H9 (cell line): ENCODE measurements at regions not wholly inside any gene's neighbourhood (a gene's known extent, or its start where the extent isn't known, plus 50 kb on each side); places are given as distances from the start of the nearest gene placed in this dataset.

Experiments
- DNase-seq: peaks from one replicate; pipeline ENCODE4 v3.0.0-alpha.2; 2017
- H2AFZ ChIP-seq: one replicate; pipeline ENCODE4 v1.6.1; 2013; ENCODE audit warnings: mild to moderate bottlenecking, low read length, control low read depth, moderate library complexity
- H2AK5ac ChIP-seq: 2 replicates; pipeline ENCODE4 v1.6.1; 2013; ENCODE audit warnings: low read length, control low read depth, mixed read lengths; ENCODE audit not compliant: insufficient read length
- H2BK120ac ChIP-seq: one replicate; pipeline ENCODE4 v1.6.1; 2013; ENCODE audit warnings: low read depth, mild to moderate bottlenecking, low read length, control low read depth, inconsistent platforms; ENCODE audit not compliant: poor library complexity, severe bottlenecking
- H2BK12ac ChIP-seq: 2 replicates; pipeline ENCODE4 v1.6.1; 2013; ENCODE audit warnings: low read length, control low read depth, mixed read lengths, low read depth; ENCODE audit not compliant: insufficient read length
- H2BK15ac ChIP-seq: 2 replicates; pipeline ENCODE4 v1.6.1; 2013; ENCODE audit warnings: low read depth, low read length, control low read depth
- H2BK20ac ChIP-seq: one replicate; pipeline ENCODE4 v1.6.1; 2013; ENCODE audit warnings: low read depth, mild to moderate bottlenecking, low read length, control low read depth, inconsistent platforms; ENCODE audit not compliant: poor library complexity, severe bottlenecking
- H2BK5ac ChIP-seq: 2 replicates; pipeline ENCODE4 v1.6.1; 2013; ENCODE audit warnings: low read length, control low read depth, mixed read lengths; ENCODE audit not compliant: insufficient read length
- H3K14ac ChIP-seq: 2 replicates; pipeline ENCODE4 v1.6.1; 2013; ENCODE audit warnings: low read length, control low read depth; ENCODE audit not compliant: insufficient read depth
- H3K18ac ChIP-seq: 2 replicates; pipeline ENCODE4 v1.6.1; 2013; ENCODE audit warnings: low read depth, mild to moderate bottlenecking, mixed read lengths, low read length, control low read depth; ENCODE audit not compliant: insufficient read length
- H3K23ac ChIP-seq: 2 replicates; pipeline ENCODE4 v1.6.1; 2013; ENCODE audit warnings: low read length, control low read depth, mixed read lengths, low read depth; ENCODE audit not compliant: insufficient read length
- H3K23me2 ChIP-seq: 2 replicates; pipeline ENCODE4 v1.6.1; 2013; ENCODE audit warnings: low read depth, mild to moderate bottlenecking, mixed read lengths, low read length, control low read depth; ENCODE audit not compliant: insufficient read length, poor library complexity, severe bottlenecking
- H3K27ac ChIP-seq: 2 replicates; pipeline ENCODE4 v1.5.1; 2013; ENCODE audit warnings: low read length, control low read depth, mixed read lengths, low read depth; ENCODE audit not compliant: insufficient read length
- H3K27me3 ChIP-seq: 2 replicates; pipeline ENCODE4 v1.6.1; 2013; ENCODE audit warnings: low read length, control low read depth, inconsistent platforms; ENCODE audit not compliant: insufficient read depth
- H3K4ac ChIP-seq: 2 replicates; pipeline ENCODE4 v1.6.1; 2013; ENCODE audit warnings: low read depth, mild to moderate bottlenecking, control low read depth, inconsistent platforms, low read length, moderate library complexity
- H3K4me1 ChIP-seq: 2 replicates; pipeline ENCODE4 v1.6.1; 2013; ENCODE audit warnings: low read length, control low read depth, inconsistent platforms; ENCODE audit not compliant: insufficient read depth
- H3K4me2 ChIP-seq: 2 replicates; pipeline ENCODE4 v1.6.1; 2013; ENCODE audit warnings: low read length, control low read depth, mixed read lengths; ENCODE audit not compliant: insufficient read length, insufficient read depth
- H3K56ac ChIP-seq: 2 replicates; pipeline ENCODE4 v1.6.1; 2013; ENCODE audit warnings: low read depth, mild to moderate bottlenecking, mixed read lengths, low read length, control low read depth; ENCODE audit not compliant: insufficient read length
- H3K79me1 ChIP-seq: 2 replicates; pipeline ENCODE4 v1.6.1; 2013; ENCODE audit warnings: low read depth, mild to moderate bottlenecking, moderate library complexity, low read length, control low read depth, inconsistent platforms; ENCODE audit not compliant: insufficient read depth, poor library complexity, severe bottlenecking
- H3K79me2 ChIP-seq: 2 replicates; pipeline ENCODE4 v1.6.1; 2013; ENCODE audit warnings: low read length, control low read depth, inconsistent platforms; ENCODE audit not compliant: insufficient read depth
- H3K9ac ChIP-seq: 2 replicates; pipeline ENCODE4 v1.6.1; 2013; ENCODE audit warnings: low read length, control low read depth, mixed read lengths; ENCODE audit not compliant: insufficient read length; ENCODE audit errors: extremely low read depth
- H3K9me3 ChIP-seq: one replicate; pipeline ENCODE4 v1.6.1; 2013; ENCODE audit warnings: low read depth, low read length, inconsistent platforms; ENCODE audit not compliant: control insufficient read depth
- H3T11ph ChIP-seq: one replicate; pipeline ENCODE4 v1.6.1; 2013; ENCODE audit warnings: mild to moderate bottlenecking, low read length, control low read depth, inconsistent platforms
- H4K20me1 ChIP-seq: one replicate; pipeline ENCODE4 v1.6.1; 2013; ENCODE audit not compliant: control insufficient read depth, insufficient read length, insufficient read depth
- H4K5ac ChIP-seq: 2 replicates; pipeline ENCODE4 v1.6.1; 2013; ENCODE audit warnings: low read depth, mild to moderate bottlenecking, mixed read lengths, low read length, control low read depth; ENCODE audit not compliant: insufficient read length
- H4K8ac ChIP-seq: replicated peaks from 2 replicates; pipeline ENCODE4 v1.6.1; 2013; ENCODE audit warnings: low read length, control low read depth, mixed read lengths, low read depth; ENCODE audit not compliant: insufficient read length
- H4K91ac ChIP-seq: 2 replicates; pipeline ENCODE4 v1.6.1; 2013; ENCODE audit warnings: low read depth, mild to moderate bottlenecking, moderate library complexity, mixed read lengths, low read length, control low read depth; ENCODE audit not compliant: insufficient read length
- H3K27ac Mint-ChIP-seq, 3 experiments: 2 replicates in 2 of 3; 3 replicates in 1 of 3; pipeline ENCODE4 v1.8.0; 2020 to 2021; ENCODE audit warnings: mixed read lengths in 3 of 3, mild to moderate bottlenecking in 1 of 3, moderate library complexity in 1 of 3
- H3K27me3 Mint-ChIP-seq: 2 replicates; pipeline ENCODE4 v1.8.0; 2021; ENCODE audit warnings: low read depth, mild to moderate bottlenecking, moderate library complexity, mixed read lengths
- H3K36me3 Mint-ChIP-seq, 3 experiments: 2 replicates in 2 of 3; 3 replicates in 1 of 3; pipeline ENCODE4 v1.8.0; 2020 to 2021; ENCODE audit warnings: low read depth in 3 of 3, mixed read lengths in 3 of 3; ENCODE audit not compliant: insufficient read depth in 1 of 3
- H3K4me1 Mint-ChIP-seq, 2 experiments: 2 replicates each; pipeline ENCODE4 v1.8.0; 2020; ENCODE audit warnings: mixed read lengths in 2 of 2
- H3K4me3 Mint-ChIP-seq, 2 experiments: 2 replicates in 1 of 2; 3 replicates in 1 of 2; pipeline ENCODE4 v1.8.0; 2020 to 2021; ENCODE audit warnings: mild to moderate bottlenecking in 2 of 2, mixed read lengths in 2 of 2, moderate library complexity in 1 of 2
- H3K9me3 Mint-ChIP-seq, 2 experiments: 2 replicates in 1 of 2; 3 replicates in 1 of 2; pipeline ENCODE4 v1.8.0; 2020; ENCODE audit warnings: mild to moderate bottlenecking in 2 of 2, mixed read lengths in 2 of 2, moderate library complexity in 1 of 2
- CTCF ChIP-seq: fragments of 200-600 bp; sonication (generic); conservative IDR thresholded peaks from 3 replicates; pipeline ENCODE4 v1.8.0; 2021; ENCODE audit warnings: antibody characterized with exemption, mild to moderate bottlenecking
- WGBS: extraction: QIAGEN DNeasy Blood & Tissue Kit; methylation state at CpG from one replicate; pipeline ENCODE4 v1.1.7; 2013; ENCODE audit warnings: missing lambda C conversion rate, low lambda C conversion rate, mixed read lengths; ENCODE audit not compliant: insufficient read length; ENCODE audit errors: extremely low coverage; 5-methylcytosine and 5-hydroxymethylcytosine counted together

DNA sequence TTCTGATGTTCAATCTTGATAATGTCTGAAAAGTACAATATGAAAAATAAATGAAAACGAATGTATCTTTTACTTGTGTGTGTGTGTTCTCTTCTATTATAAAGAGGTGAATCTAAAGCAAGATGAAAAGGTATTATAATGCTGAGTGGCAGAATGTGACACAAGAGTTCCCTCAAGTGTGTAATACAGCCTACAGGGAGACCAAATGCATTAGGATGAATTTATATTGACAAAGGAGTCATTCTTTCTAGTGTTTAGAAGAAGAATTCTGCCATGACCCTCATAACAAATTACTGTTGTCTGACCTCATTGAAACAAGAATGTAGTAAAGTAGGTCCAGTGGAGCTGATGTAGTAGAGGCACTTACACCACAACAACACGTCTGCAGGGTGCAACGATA, 1119.0 kb upstream of the CDH10 start:
- H3T11ph ChIP-seq, result no peak overlapping the region
- no peak overlapping the region for H2BK12ac ChIP-seq
- peaks cover 2% of the 10 kb centered on the region for H3K9me3 ChIP-seq
- TF ChIP-seq CTCF, result no peak
- no CpG with 5 or more reads among the region's 3 CpGs for WGBS
- H3K9ac ChIP-seq, result no peak overlapping the region
- no peak overlapping the region for H4K91ac ChIP-seq
- H3K27ac ChIP-seq, result no peak overlapping the region
- no peak overlapping the region for H3K4me3 Mint-ChIP-seq
- no peaks in the 10 kb centered on the region for H3K23me2 ChIP-seq
- no peak overlapping the region for H2BK20ac ChIP-seq
- H4K8ac ChIP-seq, result no peak overlapping the region
- DNase-seq, result no peak
- no peak overlapping the region for H2BK5ac ChIP-seq
- no peaks in the 10 kb centered on the region for H3K79me1 ChIP-seq
- no peaks in the 10 kb centered on the region for H3K27me3 Mint-ChIP-seq
- no peak overlapping the region for H4K5ac ChIP-seq
- no peaks in the 10 kb centered on the region for H4K20me1 ChIP-seq
- H3K79me2 ChIP-seq, result no peaks in the 10 kb centered on the region
- no peaks in the 10 kb centered on the region for H3K4me1 Mint-ChIP-seq
- H2BK15ac ChIP-seq, result no peak overlapping the region
- no peak overlapping the region for H3K27ac Mint-ChIP-seq
- no peak overlapping the region for H3K18ac ChIP-seq
- no peak overlapping the region for H3K56ac ChIP-seq
- no peak overlapping the region for H2AK5ac ChIP-seq
- H3K4me2 ChIP-seq, result no peak overlapping the region
- peaks cover 14 to 15% of the 10 kb centered on the region in 2 experiments; a peak in 4 of 5 replicates for H3K9me3 Mint-ChIP-seq
- H2BK120ac ChIP-seq, result no peak overlapping the region
- no peak overlapping the region for H2AFZ ChIP-seq
- H3K23ac ChIP-seq, result no peak overlapping the region
- no peak overlapping the region for H3K4ac ChIP-seq
- H3K36me3 Mint-ChIP-seq, result peaks cover 2 to 17% (median 4%) of the 10 kb centered on the region in 3 experiments; a peak in 6 of 7 replicates
- H3K14ac ChIP-seq, result no peak overlapping the region
- no peaks in the 10 kb centered on the region for H3K4me1 ChIP-seq
- no peaks in the 10 kb centered on the region for H3K27me3 ChIP-seq
